Esophagus muscularis mucosa (tissue), 3 donors: ENCODE measurements at regions not wholly inside any gene's neighbourhood (a gene's known extent, or its start where the extent isn't known, plus 50 kb on each side); places are given as distances from the start of the nearest gene placed in this dataset.

Experiments used
- POLR2A ChIP-seq: fragments of 450-650 bp; IDR thresholded peaks from one replicate; pipeline ENCODE4 v1.6.1; 2017; ENCODE audit warnings: antibody characterized with exemption, moderate library complexity, mild to moderate bottlenecking, low read depth
- TF ChIP-seq, protein P1 (sequence below), 3 experiments: fragments of 200-600 bp in 2 of 3; fragments of 450-650 bp in 1 of 3; sonication (generic) in 2 of 3; IDR thresholded peaks; one replicate each; pipeline ENCODE4 v1.5.1; 2017 to 2019; ENCODE audit warnings: antibody characterized with exemption in 3 of 3, mild to moderate bottlenecking in 2 of 3, moderate library complexity in 1 of 3

DNA sequence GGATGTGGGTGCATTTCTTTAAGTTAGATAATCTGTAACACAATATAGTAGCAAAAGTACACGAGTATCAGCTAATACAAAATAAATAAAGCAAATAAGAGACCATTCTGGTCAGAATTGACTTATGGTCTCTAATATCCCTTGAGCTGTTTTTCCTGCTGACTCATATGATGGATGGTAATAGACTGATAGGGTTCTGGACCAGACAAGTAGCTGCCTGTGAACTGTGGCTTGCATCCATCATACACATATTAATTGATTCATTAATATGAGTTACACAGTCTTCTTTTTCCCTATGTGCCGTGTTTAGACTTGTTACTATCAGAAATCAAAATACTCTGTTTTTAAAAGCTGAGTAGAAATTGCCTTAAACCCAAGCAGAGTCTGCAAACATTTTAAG, 762.8 kb downstream of the GATA3 start:
- TF ChIP-seq, protein P1, sequence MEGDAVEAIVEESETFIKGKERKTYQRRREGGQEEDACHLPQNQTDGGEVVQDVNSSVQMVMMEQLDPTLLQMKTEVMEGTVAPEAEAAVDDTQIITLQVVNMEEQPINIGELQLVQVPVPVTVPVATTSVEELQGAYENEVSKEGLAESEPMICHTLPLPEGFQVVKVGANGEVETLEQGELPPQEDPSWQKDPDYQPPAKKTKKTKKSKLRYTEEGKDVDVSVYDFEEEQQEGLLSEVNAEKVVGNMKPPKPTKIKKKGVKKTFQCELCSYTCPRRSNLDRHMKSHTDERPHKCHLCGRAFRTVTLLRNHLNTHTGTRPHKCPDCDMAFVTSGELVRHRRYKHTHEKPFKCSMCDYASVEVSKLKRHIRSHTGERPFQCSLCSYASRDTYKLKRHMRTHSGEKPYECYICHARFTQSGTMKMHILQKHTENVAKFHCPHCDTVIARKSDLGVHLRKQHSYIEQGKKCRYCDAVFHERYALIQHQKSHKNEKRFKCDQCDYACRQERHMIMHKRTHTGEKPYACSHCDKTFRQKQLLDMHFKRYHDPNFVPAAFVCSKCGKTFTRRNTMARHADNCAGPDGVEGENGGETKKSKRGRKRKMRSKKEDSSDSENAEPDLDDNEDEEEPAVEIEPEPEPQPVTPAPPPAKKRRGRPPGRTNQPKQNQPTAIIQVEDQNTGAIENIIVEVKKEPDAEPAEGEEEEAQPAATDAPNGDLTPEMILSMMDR (IDR thresholded peaks at IDR 0.05), result no peak
- TF ChIP-seq POLR2A, result no peak
